Stimulated activated CD4-positive, alpha-beta T cell treated with anti-CD3 and anti-CD28 coated beads, TNF-alpha, amount 100 ng/mL, for 24 hours (primary cell): ENCODE measurements at regions not wholly inside any gene's neighbourhood (a gene's known extent, or its start where the extent isn't known, plus 50 kb on each side); places are given as distances from the start of the nearest gene placed in this dataset.

Source experiments
- DNase-seq, 3 experiments: peaks; one replicate each; pipeline ENCODE4 v3.0.0-alpha.2; 2020; ENCODE audit warnings: low read depth in 3 of 3

DNA sequence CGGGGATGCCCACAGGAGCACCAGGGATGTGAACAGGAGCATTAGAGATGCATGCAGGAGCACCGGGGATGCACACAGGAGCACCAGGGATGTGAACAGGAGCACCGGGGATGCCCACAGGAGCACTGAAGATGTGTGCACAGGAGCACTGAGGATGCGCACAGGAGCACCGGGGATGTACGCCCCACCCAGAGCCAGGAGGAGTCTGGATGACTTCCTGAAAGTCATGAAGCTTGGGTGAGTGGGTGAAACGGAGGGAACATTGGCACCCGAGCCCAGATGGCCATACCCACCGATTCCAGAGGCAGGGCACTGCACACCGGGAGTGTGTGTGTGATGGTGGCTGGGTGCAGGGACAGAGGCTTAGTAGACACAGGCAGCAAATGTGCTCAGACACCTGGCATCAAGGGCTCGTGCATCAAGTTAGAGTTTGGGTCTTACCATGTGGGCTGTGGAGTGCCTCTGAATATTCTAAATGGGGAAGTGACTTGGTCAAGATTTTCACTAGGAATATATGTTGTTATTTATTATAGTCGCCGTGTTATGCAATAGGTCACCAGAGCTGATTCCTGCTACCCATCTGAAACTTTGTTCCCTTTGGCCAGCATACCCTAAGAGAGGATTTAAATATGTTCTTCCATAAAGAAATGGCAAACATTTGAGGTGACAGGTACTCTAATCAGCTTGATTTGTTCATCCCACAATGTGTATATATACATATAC lies 365.8 kb upstream of the MYT1L start:
- DNase-seq: no peak

DNA sequence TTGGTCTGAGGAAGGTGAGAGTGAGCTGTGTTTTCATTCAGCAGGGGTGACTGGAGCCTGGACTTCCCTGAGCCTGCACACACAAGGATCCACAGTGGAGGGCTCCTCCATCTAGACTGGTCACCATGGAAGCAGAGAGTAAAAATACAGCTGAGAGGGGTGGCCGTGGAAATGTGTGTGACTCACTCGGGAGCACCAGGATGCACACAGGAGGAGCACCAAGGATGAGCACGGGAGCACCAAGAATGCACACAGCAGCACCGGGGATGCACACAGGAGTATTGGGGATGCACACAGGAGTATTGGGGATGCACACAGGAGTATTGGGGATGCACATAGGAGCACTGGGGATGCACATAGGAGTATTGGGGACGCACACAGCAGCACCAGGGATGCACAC lies 365.2 kb upstream of the MYT1L start:
- no peak for DNase-seq

DNA sequence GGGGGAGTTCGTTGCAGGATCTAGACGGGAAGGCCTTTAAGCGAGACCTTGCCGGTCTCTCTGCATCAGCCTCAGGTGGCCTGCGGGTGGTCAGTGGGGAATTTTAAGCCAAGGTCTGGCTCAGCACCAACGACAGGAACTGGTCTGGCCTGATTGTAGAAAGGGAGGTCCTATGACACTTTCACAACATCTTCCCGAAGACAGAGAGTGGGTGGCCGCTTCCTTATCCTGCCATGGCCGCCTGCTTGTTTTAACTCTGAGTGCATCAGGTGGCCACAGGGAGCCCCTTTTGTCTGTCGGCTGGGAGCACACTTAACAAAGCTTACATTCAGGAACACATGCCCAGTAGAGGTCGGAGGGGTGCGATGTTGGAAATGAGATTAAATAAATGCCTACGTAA lies 363.7 kb upstream of the MYT1L start:
- DNase-seq: no peak

DNA sequence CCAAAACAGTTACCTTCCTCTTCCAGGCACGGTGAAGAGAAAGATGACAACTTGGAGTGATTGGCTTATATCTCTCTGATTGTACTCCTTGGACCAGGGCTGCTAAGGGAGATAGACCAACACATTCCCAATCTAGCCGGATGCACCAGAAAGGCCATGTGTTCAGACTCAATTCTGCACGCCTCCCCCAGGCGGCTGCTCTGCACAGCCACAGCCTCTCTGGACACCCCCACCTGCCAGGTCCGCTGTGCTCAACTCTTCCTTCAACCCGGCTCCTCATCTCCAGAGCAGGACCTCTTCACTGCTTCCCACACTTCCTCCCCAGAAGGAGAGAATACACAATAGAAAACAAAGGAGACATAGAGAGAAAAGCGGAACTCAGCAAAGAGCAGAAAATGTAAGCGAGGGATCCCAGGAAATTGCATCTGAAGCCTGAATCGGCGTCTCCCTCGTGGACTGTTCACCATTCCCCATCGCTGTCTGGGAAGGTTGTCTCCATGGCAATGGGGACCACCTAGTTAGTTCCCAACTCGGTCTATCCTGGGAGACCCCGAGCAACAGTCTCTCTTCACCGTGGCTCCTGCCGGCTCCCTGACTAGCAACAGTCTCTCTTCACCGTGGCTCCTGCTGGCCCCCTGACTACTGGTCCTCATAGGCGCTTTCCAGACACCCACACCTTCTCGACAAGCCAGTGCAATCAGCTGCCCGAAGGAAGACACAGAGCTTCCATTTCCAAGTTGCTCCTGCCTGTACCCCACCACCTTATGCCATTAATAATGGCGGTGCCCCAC lies 361.7 kb upstream of the MYT1L start:
- no peak for DNase-seq

DNA sequence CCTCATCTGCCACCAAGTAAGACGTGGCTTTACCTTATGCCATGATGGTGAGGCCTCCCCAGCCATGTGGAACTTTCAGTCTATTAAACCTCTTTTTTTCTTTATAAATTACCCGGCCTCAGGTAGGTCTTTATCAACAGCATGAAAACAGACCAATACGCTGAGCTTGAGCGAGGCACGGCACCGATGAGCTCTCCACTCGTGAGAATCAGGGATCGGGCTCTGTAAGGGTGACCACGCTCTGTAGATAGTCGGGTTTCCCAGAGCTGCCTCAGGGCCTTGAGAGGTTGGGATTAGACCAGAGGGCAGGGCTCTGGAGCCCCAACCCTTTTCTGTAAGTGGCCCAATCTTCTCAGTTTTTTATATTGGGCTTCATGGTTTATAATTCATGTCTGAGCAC lies 360.3 kb upstream of the MYT1L start:
- DNase-seq: no peak

DNA sequence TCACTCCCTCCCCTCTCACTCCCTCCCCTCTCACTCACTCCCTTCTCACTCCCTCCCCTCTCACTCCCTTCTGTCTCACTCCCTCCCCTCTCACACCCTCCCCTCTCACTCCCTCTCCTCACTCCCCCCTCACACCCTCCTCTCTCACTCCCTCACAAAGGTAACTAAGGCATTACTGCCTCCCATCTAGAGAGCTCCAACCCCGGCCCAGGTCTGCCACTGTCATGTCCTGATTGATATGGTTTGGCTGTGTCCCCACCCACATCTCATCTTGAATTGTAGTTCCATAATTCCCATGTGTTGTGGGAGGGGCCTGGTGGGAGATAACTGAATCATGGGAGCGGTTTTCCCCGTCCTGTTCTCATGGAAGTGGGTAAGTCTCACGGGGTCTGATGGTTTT lies 359.9 kb upstream of the MYT1L start:
- no peak for DNase-seq

DNA sequence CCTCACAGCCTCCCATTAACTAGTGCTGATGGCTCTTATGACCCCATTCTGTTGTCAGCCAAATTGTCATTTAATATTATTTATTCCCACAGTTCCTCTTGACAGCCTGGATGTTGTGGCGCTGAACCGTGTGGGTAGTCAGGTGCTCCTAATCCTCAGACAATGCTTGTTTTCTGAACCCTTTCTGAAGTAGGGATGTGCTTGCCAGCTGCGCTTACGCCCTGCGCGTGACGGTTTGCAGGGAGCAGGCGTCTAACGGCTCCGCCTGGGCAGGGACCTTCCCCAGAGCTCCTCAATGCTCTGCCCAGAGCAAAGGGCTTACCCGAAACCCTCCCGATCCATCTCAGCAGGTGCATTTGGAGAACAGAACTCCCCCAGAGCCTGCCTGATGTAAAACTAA lies 358.2 kb upstream of the MYT1L start:
- no peak for DNase-seq

DNA sequence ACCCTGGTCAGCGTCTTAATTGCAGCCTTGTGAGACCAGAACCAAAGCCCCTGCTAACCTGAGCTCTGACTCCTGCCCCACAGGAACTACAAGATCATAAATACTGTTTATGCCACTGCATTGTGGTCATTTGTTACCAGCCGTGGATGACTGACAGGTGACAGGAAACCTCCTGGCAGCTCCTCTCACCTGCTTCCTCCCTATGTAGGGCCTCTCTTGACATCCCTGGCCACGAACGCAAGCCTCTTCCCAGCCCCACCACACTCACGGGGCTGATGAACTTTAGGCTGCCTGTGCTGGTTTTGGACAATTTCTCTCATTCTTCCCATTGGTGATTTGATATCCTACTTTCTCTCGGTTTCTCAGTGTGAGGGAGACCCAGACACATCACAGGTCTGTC lies 357.2 kb upstream of the MYT1L start:
- DNase-seq: no peak

DNA sequence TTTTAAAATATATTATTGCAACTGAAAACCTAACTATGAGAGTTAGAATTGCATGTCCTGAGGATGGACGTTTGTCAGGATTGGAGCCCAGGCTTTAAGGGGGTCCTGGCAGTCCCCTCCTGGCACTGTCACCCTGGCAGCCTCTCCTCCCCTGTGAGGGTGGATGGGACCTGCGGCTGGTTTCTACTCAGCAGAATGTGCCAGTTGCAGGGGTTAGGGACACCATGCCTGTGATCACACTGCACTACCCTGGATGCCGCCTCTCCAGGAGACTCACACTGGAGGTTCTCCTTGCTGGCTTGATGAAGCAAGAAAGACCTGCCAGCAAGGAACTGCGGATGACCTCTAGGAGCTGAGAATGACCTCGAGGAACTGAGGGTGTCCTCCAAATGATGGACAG lies 356.7 kb upstream of the MYT1L start:
- no peak for DNase-seq

DNA sequence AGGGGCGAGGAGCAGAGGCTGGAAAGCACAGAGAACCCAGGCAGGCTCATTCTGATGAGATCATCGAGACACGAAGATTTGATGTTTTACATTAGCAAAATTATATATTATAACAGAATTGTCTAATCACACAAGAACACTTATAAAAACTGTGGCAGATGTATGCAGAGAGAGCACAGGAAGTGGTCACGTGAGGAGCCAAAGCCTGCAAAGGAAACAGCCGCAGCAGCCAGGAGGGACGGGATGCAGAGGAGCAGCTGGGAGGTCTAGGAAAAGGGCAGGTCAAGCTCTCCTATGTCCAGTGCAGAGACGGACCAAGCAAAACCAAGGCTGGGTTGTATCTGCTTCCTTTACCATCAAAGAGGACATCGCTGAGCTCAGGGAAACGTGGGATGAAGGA lies 355.1 kb upstream of the MYT1L start:
- DNase-seq: no peak

DNA sequence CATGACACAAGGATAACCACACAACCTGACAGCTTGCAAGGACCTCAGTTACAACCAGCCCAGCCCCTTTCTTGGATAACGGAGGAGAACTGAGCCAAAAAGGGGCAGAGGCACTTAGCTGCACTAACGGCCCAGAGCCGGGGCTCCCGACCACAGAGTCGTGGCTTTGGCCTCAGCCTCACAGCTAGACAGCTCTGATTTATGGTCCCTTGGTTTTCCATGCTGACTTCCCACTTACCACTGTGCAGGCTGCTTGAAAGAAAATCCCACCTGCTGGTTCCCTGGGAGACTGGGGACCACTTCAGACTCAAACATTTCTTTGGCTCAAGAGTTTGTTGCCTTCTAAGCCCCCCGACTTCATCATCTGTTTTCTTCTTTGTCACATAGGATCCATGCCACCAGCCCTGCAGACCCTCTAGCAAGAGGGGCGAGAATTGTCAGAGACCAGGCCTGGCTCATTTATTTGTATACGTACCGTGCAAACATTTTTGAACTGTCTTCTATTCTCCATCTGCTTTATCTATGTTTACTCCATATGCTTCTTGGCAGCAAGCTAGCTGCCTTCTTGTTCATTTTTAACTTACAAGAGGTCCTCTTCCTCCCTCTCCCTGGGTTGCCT lies 352.6 kb upstream of the MYT1L start:
- DNase-seq: no peak

DNA sequence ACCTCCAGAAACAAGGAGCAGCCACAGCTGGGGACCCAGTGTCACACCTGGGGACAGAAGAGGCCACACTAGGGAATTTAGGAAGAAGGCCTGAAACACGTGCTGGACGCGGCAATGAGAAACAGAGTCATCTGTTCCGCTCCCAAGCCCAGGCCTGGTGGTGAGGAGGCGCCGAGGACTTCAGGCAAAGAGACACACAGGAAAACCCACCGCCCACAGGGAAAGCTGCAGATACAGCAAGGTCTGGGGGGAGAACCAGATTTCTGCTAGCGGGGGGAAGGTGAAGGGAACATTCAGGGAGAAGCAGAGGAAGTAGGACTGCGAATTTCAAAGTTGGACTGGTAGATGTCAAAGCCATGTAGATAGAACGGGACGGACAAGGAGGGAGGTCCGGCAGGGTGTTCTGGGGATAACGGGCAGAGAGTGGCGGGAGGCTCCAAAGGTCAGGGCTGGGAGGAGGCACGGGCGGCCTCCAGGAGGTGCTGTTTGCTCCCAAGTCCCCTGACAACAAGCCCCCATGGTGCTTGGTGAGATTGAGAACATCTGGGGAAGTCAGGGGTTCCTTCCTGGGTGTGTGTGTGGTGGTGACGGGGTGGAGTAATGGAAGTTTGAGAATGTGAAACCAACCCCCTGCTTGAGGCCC lies 351.7 kb upstream of the MYT1L start:
- DNase-seq: no peak

DNA sequence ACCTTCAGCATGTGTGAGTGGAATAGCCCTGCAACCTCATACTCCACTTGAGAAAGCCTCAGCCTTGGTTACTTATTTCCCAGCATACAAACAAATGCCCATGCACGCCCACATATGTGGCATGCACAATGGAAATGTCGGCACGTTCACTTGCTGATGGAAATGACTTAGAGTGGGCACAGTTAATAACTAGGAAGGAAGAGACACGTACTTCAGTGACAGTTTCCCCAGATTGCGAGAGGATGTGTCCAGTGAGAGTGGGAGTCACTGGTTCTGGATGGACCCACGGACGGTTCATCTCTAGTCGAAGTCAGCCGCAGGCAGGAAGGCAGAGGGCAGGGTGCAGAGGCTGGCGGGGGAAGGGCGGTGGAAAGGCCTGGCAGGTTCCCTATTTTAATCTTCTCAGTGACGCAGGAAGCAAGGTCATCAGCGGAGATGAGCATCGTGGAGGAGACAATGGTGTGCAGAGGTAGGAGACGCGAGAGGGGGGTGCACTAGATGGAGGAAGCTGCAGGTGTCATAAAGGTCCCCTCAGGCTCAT lies 350.7 kb upstream of the MYT1L start:
- DNase-seq: no peak

DNA sequence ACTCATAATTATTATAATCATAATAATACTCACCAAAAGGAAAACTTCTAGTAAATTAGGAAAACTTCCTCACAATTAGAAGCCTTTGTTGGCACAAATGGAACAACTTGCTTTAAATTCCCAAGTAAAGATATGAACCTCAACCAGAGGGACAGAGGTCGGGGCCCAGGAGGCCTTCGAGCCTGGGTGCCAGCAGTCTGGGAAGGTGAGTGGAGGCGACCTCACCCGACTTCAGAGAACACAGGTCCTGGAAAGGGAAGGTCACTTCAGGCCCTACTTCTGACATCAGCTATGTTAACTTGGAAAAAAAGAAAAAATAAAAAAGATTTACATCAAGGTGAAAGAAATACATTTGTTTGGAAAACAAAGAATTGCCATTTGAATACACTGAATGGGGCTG lies 350.0 kb upstream of the MYT1L start:
- DNase-seq: no peak

DNA sequence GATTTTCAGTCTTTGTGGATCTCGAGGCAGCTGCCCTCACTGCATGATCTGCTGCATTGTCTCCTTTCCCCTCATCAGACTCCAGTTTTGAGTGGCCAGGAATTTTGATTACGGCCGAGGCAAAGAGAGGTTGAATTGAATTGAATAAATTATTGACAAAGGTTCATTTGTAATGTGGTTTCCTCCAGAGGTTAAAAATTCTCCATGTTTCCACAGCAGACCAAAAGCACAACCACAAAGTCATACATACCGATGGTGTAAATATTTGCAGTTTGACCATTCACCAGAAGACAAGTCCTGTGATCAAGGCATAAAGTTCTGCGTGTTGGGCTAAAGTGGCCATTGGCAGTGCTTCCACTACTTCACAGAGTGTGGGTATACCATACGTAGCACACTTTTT lies 343.8 kb upstream of the MYT1L start:
- DNase-seq: no peak

DNA sequence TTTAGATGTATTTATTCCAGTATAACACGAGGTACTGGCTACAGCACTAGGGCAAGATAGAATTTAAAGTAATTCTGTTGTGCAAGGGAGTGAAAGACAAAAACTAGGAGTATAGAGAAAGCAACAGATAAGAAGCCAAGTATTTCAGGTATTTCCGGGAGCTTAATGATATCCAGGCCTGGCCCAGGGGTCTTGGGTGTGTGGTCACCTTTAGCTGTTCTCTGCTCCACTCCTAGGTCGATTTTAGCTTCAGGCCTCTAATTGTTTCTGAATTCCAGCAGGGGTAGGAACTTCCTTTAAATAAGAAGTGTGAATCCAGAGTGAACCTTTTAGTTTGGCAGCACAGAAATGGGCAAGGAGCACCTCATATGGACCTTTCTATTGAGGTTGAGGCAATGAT lies 342.3 kb upstream of the MYT1L start:
- no peak for DNase-seq

DNA sequence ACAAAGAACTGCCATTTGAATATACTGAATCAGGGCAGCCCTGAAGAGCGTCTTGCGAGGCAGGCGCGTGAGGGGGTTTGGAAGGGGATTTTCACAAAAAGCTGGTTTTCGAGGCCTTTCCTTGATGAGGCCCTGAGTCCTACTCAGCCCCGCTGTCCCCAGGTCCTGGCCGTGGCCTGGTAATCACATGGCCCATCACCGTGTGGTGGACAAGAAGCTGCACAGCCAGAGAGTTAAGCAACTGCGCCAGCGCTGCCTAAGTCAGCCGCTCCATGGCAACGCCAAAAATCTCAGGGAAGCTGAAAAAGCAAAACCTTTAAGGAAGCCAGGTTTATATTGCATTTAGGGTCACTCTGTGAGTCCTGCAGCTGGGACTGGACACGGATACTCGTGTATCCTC lies 341.2 kb upstream of the MYT1L start:
- no peak for DNase-seq

DNA sequence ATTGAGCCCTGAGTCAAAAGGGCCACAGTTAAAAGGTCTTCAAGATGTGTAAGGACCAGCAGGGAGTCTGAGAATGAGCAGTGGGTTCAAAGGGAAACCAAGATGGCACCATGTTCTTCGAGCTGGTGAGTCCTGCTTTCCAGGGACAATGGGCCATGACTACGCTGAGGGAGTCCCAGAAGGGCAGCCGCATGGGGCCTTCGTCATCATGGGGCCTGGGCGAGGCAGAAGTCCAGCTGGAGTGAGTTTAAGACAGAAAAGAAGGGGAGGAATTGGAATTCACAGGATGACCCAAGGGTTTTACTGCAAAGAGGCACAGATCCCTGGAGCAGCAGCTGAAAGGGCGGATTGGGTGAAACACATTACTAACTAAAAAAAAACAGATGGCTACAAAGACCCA lies 340.8 kb upstream of the MYT1L start:
- DNase-seq: no peak

DNA sequence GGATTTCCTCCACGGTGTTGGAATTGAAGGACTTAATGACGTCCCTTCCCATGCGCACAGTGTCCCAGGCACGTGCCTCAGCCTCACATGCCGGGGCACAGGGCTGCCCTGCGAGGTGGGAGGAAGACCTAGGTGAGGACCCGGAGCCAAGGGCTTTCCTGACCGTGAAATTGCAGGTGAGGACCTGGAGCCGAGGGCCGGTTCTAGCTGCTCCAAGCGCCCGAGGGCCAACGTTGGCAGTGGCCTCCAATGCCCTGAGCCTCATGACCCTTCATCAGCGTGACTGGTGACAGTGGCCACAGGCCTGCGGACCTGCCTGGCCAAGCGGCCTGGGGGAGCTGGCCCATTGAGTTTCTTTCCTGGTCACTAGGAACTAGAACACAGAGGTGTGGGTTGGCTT lies 338.2 kb upstream of the MYT1L start:
- no peak for DNase-seq

DNA sequence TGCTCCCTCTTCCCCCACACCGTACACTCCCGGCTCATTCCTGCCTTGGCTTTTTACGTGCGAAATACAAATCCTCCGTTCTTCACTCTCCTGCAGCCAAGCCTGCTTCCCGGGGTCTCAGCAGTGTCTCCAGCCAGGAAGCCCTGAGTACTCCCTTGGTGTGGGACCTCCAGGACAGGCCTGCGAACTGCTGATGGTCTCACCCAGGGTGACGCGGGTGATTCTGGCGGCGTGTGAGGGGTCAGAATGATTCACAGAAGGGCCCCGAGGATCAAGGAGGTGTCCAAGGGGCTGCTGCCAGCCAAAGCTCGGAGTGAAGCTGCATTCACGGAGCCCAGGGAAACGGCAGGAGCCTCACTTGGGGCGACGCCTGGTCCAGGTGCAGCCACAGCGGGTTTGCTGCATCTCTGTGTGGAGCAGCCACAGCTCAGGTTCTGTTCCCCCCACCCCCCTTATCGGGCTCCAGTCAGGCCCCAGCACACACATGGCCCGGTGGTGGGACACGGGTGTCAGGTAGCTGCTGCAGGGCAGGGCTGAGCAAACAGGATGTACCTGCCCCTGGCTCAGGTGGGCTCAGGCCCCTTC lies 337.7 kb upstream of the MYT1L start:
- no peak for DNase-seq

DNA sequence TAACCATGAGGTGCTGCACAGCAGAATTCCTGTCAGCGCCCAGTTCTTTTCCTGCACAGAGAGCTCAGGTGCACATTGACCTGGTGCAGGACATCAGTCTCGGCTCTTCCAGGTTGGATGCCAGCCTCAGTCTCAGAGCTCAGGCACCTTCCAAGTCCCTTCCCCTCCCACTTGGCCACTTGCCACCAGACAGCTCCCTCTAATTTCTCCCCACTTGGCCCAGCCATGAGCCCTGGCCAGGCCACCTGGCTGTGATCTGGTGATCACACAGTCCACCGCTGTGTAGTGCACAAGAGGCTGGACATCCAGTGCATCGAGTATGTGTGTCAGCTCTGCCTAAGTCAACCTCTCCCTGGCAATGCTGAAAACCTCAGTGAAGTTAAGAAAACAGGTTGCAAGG lies 336.6 kb upstream of the MYT1L start:
- DNase-seq: no peak

DNA sequence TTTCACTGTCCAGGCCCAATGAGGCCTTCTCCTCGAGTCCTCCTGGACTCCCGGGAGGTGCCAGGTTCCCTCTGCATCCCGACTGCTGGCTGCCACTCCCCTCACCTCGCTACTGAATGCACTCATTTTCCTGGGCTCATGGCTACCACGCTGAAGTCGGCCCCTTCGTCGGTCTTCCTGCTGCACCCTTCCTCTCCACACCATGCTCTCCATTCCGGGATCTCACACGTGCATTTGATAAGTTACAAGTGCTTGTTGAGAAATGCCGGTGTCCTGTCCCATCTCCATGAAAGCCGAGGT lies 334.7 kb upstream of the MYT1L start:
- DNase-seq: no peak
